ENCODE measurements at regions not wholly inside any gene's neighbourhood (a gene's known extent, or its start where the extent isn't known, plus 50 kb on each side); places are given as distances from the start of the nearest gene placed in this dataset.

DNA sequence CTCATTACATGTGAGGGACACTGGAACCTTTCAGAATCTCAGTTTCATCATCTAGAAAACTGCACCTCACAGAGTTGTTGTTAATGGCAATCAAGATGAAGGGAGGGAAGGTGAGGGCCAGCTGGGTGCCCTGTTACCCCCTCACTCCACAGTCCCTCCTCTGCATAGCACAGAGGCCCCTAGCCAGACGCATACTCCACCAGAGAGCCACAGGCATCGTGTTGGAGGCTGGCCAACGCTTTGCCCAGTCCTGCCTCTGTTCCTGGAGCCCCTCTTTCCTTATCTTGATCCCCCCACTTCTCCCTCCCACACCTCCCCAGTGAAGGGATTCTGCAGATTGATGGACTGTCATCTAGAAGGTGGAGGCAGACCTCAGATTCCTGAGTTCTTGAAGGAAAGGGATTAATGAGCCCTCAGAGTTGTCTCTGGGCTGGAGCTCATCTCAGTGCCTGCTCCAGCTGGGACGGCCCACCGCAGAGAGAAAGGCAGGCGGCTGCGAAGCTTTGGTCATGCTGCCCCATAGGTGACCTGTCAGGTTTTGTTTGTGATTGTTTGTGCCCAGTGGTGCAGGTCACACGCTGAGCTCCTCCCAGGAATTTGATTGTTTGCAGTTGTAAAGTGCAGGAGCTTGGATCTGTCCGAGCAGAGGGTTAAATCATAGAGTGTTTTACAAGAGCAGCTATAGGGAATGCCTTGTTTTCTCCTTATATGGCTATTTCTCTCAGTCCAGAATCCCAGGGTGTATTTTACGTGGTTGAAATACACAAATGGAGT is 487.3 kb downstream of the CCDC171 start:
- TF ChIP-seq, protein P1, sequence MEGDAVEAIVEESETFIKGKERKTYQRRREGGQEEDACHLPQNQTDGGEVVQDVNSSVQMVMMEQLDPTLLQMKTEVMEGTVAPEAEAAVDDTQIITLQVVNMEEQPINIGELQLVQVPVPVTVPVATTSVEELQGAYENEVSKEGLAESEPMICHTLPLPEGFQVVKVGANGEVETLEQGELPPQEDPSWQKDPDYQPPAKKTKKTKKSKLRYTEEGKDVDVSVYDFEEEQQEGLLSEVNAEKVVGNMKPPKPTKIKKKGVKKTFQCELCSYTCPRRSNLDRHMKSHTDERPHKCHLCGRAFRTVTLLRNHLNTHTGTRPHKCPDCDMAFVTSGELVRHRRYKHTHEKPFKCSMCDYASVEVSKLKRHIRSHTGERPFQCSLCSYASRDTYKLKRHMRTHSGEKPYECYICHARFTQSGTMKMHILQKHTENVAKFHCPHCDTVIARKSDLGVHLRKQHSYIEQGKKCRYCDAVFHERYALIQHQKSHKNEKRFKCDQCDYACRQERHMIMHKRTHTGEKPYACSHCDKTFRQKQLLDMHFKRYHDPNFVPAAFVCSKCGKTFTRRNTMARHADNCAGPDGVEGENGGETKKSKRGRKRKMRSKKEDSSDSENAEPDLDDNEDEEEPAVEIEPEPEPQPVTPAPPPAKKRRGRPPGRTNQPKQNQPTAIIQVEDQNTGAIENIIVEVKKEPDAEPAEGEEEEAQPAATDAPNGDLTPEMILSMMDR (IDR thresholded peaks at IDR 0.05; ENCODE audit: low read depth, low read length, missing control alignments), result no peak
- H3K4me3 ChIP-seq (replicated peaks; ENCODE audit: low read depth, low read length), result no peak overlapping the region
- no peak for DNase-seq (ENCODE audit: extremely low read depth, low read depth)

DNA sequence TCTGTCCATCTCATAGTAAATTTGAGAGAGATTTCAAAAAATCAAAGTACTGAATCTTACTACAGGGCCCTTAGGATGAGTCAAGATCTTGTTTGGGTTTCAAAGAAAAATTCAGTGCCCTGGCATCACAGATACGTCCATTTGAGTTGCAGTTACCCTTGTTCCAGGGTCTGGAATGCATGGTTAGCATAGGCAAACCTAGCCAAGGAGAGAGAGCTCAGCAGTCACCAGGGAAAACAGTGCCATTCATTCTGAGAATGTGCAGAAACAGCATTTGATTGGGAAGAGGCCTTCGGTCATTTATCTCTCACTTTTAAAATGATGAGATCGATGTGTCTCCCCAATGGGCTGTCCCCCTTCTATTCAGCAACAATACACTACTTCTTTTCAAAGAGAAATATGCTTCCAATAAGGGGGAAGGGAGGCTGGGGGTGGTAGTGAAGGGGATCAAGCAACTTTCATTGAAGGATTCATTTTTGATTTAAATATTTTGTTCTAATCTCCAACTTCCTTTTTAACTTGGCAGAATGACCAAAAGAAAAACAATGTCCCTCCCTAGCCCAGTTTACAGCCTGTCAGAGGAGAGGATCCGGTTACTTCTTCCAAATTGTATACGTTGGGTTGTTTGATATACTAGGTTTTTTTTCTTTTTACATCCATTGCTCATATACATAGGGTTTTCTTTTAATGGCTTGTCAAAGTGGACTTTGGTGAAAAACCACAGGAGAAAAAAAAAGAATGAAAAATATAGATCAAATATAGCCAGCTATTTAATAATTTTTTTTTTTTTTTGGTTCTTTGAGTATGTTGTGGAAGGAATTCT is 491.1 kb downstream of the CCDC171 start:
- no peak overlapping the region for H3K4me3 ChIP-seq (replicated peaks; ENCODE audit: low read depth, low read length)
- TF ChIP-seq, protein P1 (IDR thresholded peaks at IDR 0.05; ENCODE audit: low read depth, low read length, missing control alignments), result no peak
- DNase-seq (ENCODE audit: extremely low read depth, low read depth), result no peak

DNA sequence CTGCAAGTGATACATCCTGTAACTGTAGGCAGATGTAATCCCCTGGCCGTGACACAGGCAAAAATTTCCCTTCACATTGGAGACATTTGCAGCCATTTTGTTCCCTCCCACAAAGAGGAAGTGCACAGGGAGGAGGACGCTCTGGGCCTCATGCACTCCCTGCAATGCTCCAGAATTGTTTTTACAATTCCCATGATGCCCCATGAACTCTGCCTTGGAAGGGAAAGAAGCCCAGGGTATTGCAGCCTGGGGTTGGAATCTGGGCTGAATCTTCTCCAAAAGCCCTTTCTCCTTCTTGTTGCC is 491.7 kb downstream of the CCDC171 start:
- TF ChIP-seq, protein P1 (IDR thresholded peaks at IDR 0.05; ENCODE audit: low read depth, low read length, missing control alignments), result no peak
- no peak for DNase-seq (ENCODE audit: extremely low read depth, low read depth)
- H3K4me3 ChIP-seq (replicated peaks; ENCODE audit: low read depth, low read length), result no peak overlapping the region

GRCh38 chr9:16045651-16046280 is 492.9 kb downstream of the CCDC171 start:
- DNase-seq (ENCODE audit: extremely low read depth, low read depth), result no peak
- H3K4me3 ChIP-seq (replicated peaks; ENCODE audit: low read depth, low read length), result no peak overlapping the region
- TF ChIP-seq, protein P1 (IDR thresholded peaks at IDR 0.05; ENCODE audit: low read depth, low read length, missing control alignments), result no peak

GRCh38 chr9:16046713-16047112 is 493.9 kb downstream of the CCDC171 start:
- no peak for DNase-seq (ENCODE audit: extremely low read depth, low read depth)
- TF ChIP-seq, protein P1 (IDR thresholded peaks at IDR 0.05; ENCODE audit: low read depth, low read length, missing control alignments), result no peak
- H3K4me3 ChIP-seq (replicated peaks; ENCODE audit: low read depth, low read length), result no peak overlapping the region

GRCh38 chr9:16048129-16048528 is 495.3 kb downstream of the CCDC171 start:
- TF ChIP-seq, protein P1 (IDR thresholded peaks at IDR 0.05; ENCODE audit: low read depth, low read length, missing control alignments), result no peak
- DNase-seq (ENCODE audit: extremely low read depth, low read depth), result no peak
- H3K4me3 ChIP-seq (replicated peaks; ENCODE audit: low read depth, low read length), result no peak overlapping the region
